GM19438 (cell line): ENCODE measurements at regions not wholly inside any gene's neighbourhood (a gene's known extent, or its start where the extent isn't known, plus 50 kb on each side); places are given as distances from the start of the nearest gene placed in this dataset.
A peak's percentile ranks its signal among the peaks of the same experiment; 100 is the strongest.

Source experiments
- ATAC-seq: cut with Tn5 transposase; IDR thresholded peaks from one replicate; pipeline ENCODE4 v1.9.1; 2021; ENCODE audit warnings: low read depth; ENCODE audit not compliant: unreplicated experiment

GRCh38 chr1:101652484-101652883 lies 344.2 kb downstream of the OLFM3 start:
- ATAC-seq = no peak

- ATAC-seq = no peak
Observed at GRCh38 chr1:101653482-101653946, 343.2 kb downstream of the OLFM3 start.

- ATAC-seq = no peak
Observed at GRCh38 chr1:101664726-101665125, 332.0 kb downstream of the OLFM3 start.

- ATAC-seq = no peak
Observed at GRCh38 chr1:101667761-101668160, 329.0 kb downstream of the OLFM3 start.

GRCh38 chr1:101683136-101683535 lies 313.6 kb downstream of the OLFM3 start:
- no peak for ATAC-seq

- no peak for ATAC-seq
Observed at GRCh38 chr1:101683561-101683960, 313.2 kb downstream of the OLFM3 start.

- ATAC-seq = no peak
Observed at GRCh38 chr1:101697072-101697471, 299.7 kb downstream of the OLFM3 start.

GRCh38 chr1:101698681-101699080 lies 298.0 kb downstream of the OLFM3 start:
- no peak for ATAC-seq

- no peak for ATAC-seq
Observed at GRCh38 chr1:101704895-101705294, 291.8 kb downstream of the OLFM3 start.

GRCh38 chr1:101706366-101706765 lies 290.4 kb downstream of the OLFM3 start:
- no peak for ATAC-seq

- ATAC-seq = no peak
Observed at GRCh38 chr1:101709721-101710120, 287.0 kb downstream of the OLFM3 start.

GRCh38 chr1:101713760-101714159 lies 283.0 kb downstream of the OLFM3 start:
- ATAC-seq = no peak

- ATAC-seq = peak; percentile 47
Observed at GRCh38 chr1:101723415-101723814, 273.3 kb downstream of the OLFM3 start.

GRCh38 chr1:101728029-101728428 lies 268.7 kb downstream of the OLFM3 start:
- no peak for ATAC-seq

- ATAC-seq = no peak
Observed at GRCh38 chr1:101730559-101730958, 266.2 kb downstream of the OLFM3 start.

- no peak for ATAC-seq
Observed at GRCh38 chr1:101732261-101732660, 264.5 kb downstream of the OLFM3 start.

- no peak for ATAC-seq
Observed at GRCh38 chr1:101733340-101733739, 263.4 kb downstream of the OLFM3 start.

- ATAC-seq = no peak
Observed at GRCh38 chr1:101738475-101738874, 258.3 kb downstream of the OLFM3 start.

GRCh38 chr1:101739146-101739545 lies 257.6 kb downstream of the OLFM3 start:
- no peak for ATAC-seq

- ATAC-seq = no peak
Observed at GRCh38 chr1:101739826-101740330, 256.8 kb downstream of the OLFM3 start.

- ATAC-seq = no peak
Observed at GRCh38 chr1:101741910-101742309, 254.8 kb downstream of the OLFM3 start.

- ATAC-seq = no peak
Observed at GRCh38 chr1:101742509-101742908, 254.2 kb downstream of the OLFM3 start.
